ENCODE measurements at regions not wholly inside any gene's neighbourhood (a gene's known extent, or its start where the extent isn't known, plus 50 kb on each side); places are given as distances from the start of the nearest gene placed in this dataset.

- no peak for TF ChIP-seq CTCF (IDR thresholded peaks at IDR 0.05)
- no peak for TF ChIP-seq POLR2A (IDR thresholded peaks at IDR 0.05)
- TF ChIP-seq POLR2AphosphoS5 (IDR thresholded peaks at IDR 0.05), result no peak
Measured at GRCh38 chr11:131192628-131193027, 177.8 kb upstream of the NTM start.

Data from prostate gland (tissue), 2 donors.